Testis (tissue), 2 donors: ENCODE measurements at regions not wholly inside any gene's neighbourhood (a gene's known extent, or its start where the extent isn't known, plus 50 kb on each side); places are given as distances from the start of the nearest gene placed in this dataset.

ENCODE experiments used
- DNase-seq: peaks from one replicate; pipeline ENCODE4 v3.0.0-alpha.2; 2019
- H3K27ac ChIP-seq, 2 donors: fragments of 200-600 bp; sonication (generic); one replicate each; pipeline ENCODE4 v1.5.1; 2019
- H3K27me3 ChIP-seq: fragments of 200-600 bp; sonication (generic); one replicate; pipeline ENCODE4 v1.5.1; 2019
- H3K36me3 ChIP-seq: fragments of 200-600 bp; sonication (generic); one replicate; pipeline ENCODE4 v1.5.1; 2017; ENCODE audit warnings: low read depth; ENCODE audit errors: missing control alignments
- H3K4me1 ChIP-seq: fragments of 200-600 bp; sonication (generic); one replicate; pipeline ENCODE4 v1.5.1; 2019
- H3K4me3 ChIP-seq, 2 donors: fragments of 200-600 bp; sonication (generic); one replicate each; pipeline ENCODE4 v1.5.1; 2017 to 2019
- H3K9me3 ChIP-seq: fragments of 200-600 bp; sonication (generic); one replicate; pipeline ENCODE4 v1.5.1; 2017
- CTCF ChIP-seq, 3 experiments: fragments of 450-650 bp in 2 of 3; fragments of 200-600 bp in 1 of 3; sonication (generic) in 1 of 3; IDR thresholded peaks; one replicate each; pipeline ENCODE4 v1.5.1; 2016 to 2019; ENCODE audit warnings: antibody characterized with exemption in 3 of 3, mild to moderate bottlenecking in 2 of 3, moderate library complexity in 1 of 3
- POLR2A ChIP-seq: fragments of 450-650 bp; IDR thresholded peaks from one replicate; pipeline ENCODE4 v1.6.1; 2017; ENCODE audit warnings: antibody characterized with exemption, mild to moderate bottlenecking, moderate library complexity
- WGBS, 2 donors: methylation state at CpG; one replicate each; pipeline ENCODE4 v1.1.5; 2018; 5-methylcytosine and 5-hydroxymethylcytosine counted together
- intact Hi-C: fragments of 100-400 bp; cut with DNase I; formaldehyde crosslinking; loops from one replicate; pipeline ENCODE4 v1.15.1; 2023; ENCODE audit warnings: low total_unique reads

- intact Hi-C loops: no loop called here
- TF ChIP-seq CTCF (IDR thresholded peaks at IDR 0.05) (no peak), POLR2A (no peak)
- no peak overlapping the region for H3K27ac ChIP-seq
- H3K4me3 ChIP-seq: no peak overlapping the region
- WGBS, 2 donors: 80 to 87% methylated on average over 4 of the region's 4 CpGs
- no peaks in the 10 kb centered on the region for H3K27me3 ChIP-seq
- DNase-seq: no peak
- no peaks in the 10 kb centered on the region for H3K9me3 ChIP-seq
- H3K36me3 ChIP-seq: no peaks in the 10 kb centered on the region
- H3K4me1 ChIP-seq: no peaks in the 10 kb centered on the region
Measured at GRCh38 chr6:68013780-68014515, 621.1 kb upstream of the ADGRB3 start.

- WGBS, 2 donors: 77 to 83% methylated on average over 1 of the region's 1 CpG
- no peak overlapping the region for H3K27ac ChIP-seq
- intact Hi-C loops: no loop called here
- H3K4me3 ChIP-seq: no peak overlapping the region
- no peaks in the 10 kb centered on the region for H3K27me3 ChIP-seq
- H3K36me3 ChIP-seq: no peaks in the 10 kb centered on the region
- no peaks in the 10 kb centered on the region for H3K4me1 ChIP-seq
- H3K9me3 ChIP-seq: no peaks in the 10 kb centered on the region
- no peak for DNase-seq
- TF ChIP-seq POLR2A: no peak
- TF ChIP-seq CTCF (IDR thresholded peaks at IDR 0.05): no peak
Measured at GRCh38 chr6:68012822-68013221, 622.3 kb upstream of the ADGRB3 start.

- no peak overlapping the region for H3K4me3 ChIP-seq
- WGBS, 2 donors: 81 to 84% methylated on average over 4 of the region's 4 CpGs
Measured at GRCh38 chr6:68010936-68011335, 624.1 kb upstream of the ADGRB3 start.

GRCh38 chr6:68008445-68008844 is 626.6 kb upstream of the ADGRB3 start:
- no peak overlapping the region for H3K4me3 ChIP-seq
- H3K4me1 ChIP-seq: no peaks in the 10 kb centered on the region
- intact Hi-C loops: no loop called here
- WGBS, 2 donors: 75 to 81% methylated on average over 2 of the region's 2 CpGs
- no peaks in the 10 kb centered on the region for H3K27me3 ChIP-seq
- no peak overlapping the region for H3K27ac ChIP-seq
- TF ChIP-seq POLR2A (no peak), CTCF (IDR thresholded peaks at IDR 0.05) (no peak)
- DNase-seq: no peak
- no peaks in the 10 kb centered on the region for H3K36me3 ChIP-seq
- H3K9me3 ChIP-seq: no peaks in the 10 kb centered on the region

More at GRCh38 chr6:68010936-68011335, 624.1 kb upstream of the ADGRB3 start:
- no peak for TF ChIP-seq POLR2A
- TF ChIP-seq CTCF (IDR thresholded peaks at IDR 0.05): no peak
- intact Hi-C loops: no loop called here
- no peaks in the 10 kb centered on the region for H3K9me3 ChIP-seq
- no peaks in the 10 kb centered on the region for H3K4me1 ChIP-seq
- H3K36me3 ChIP-seq: no peaks in the 10 kb centered on the region
- no peak overlapping the region for H3K27ac ChIP-seq
- no peak for DNase-seq
- H3K27me3 ChIP-seq: no peaks in the 10 kb centered on the region

DNA sequence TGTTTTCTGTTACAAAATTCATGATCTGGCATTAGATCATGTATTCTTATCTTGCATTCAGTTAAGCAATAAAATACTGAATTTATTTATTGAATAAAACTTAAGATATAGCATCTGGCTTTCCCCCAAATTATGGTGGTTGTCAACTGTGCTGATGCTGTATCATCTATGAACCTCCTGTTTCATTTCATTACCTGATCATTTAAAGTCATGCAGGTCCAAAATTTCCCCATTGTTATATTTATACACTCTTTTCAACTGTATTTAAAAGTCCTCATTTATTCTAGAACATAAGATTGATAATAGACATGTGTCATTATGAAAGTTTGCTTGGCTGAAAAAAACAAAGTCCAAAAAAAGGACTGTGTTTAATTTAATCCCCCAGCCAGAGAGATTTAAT is 627.4 kb upstream of the ADGRB3 start:
- no peak for DNase-seq
- Histone ChIP-seq H3K36me3 (no peaks in the 10 kb centered on the region), H3K27me3 (no peaks in the 10 kb centered on the region), H3K9me3 (no peaks in the 10 kb centered on the region), H3K4me1 (no peaks in the 10 kb centered on the region), H3K4me3 (no peak overlapping the region), H3K27ac (no peak overlapping the region)
- TF ChIP-seq POLR2A (no peak), CTCF (IDR thresholded peaks at IDR 0.05) (no peak)
- intact Hi-C loops: no loop called here
